Tibial artery (tissue), 4 donors: ENCODE measurements at regions not wholly inside any gene's neighbourhood (a gene's known extent, or its start where the extent isn't known, plus 50 kb on each side); places are given as distances from the start of the nearest gene placed in this dataset.

Source experiments
- DNase-seq, 2 donors: peaks; one replicate each; pipeline ENCODE4 v3.0.0-alpha.2; 2019
- H3K27ac ChIP-seq, 2 donors: fragments of 200-600 bp; sonication (generic) in 1 of 2; 1 replicate in 1 of 2; 2 replicates in 1 of 2; pipeline ENCODE4 v1.5.1; 2018 to 2019; ENCODE audit warnings: mild to moderate bottlenecking in 1 of 2
- H3K27me3 ChIP-seq, 2 donors: fragments of 200-600 bp; sonication (generic) in 1 of 2; one replicate each; pipeline versions ENCODE4 v1.5.1 to v1.6.0; 2016 to 2019
- H3K36me3 ChIP-seq, 3 donors: fragments of 200-600 bp; sonication (generic) in 2 of 3; one replicate each; pipeline ENCODE4 v1.5.1; 2016 to 2019; ENCODE audit warnings: mild to moderate bottlenecking in 2 of 3
- H3K4me1 ChIP-seq, 4 donors: fragments of 200-600 bp; sonication (generic) in 2 of 4; 1 replicate in 3 of 4; 2 replicates in 1 of 4; pipeline ENCODE4 v1.5.1; 2016 to 2019
- H3K4me3 ChIP-seq, 2 donors: fragments of 200-600 bp; sonication (generic) in 1 of 2; 1 replicate in 1 of 2; 2 replicates in 1 of 2; pipeline ENCODE4 v1.5.1; 2018 to 2019; ENCODE audit warnings: mild to moderate bottlenecking in 2 of 2
- H3K9me3 ChIP-seq, 3 donors: fragments of 200-600 bp; sonication (generic) in 1 of 3; one replicate each; pipeline ENCODE4 v1.5.1; 2016 to 2019
- CTCF ChIP-seq, 2 experiments: fragments of 200-600 bp in 1 of 2; fragments of 450-650 bp in 1 of 2; IDR thresholded peaks; one replicate each; pipeline ENCODE4 v1.5.1; 2017 to 2019; ENCODE audit warnings: antibody characterized with exemption in 2 of 2, mild to moderate bottlenecking in 1 of 2, moderate library complexity in 1 of 2
- intact Hi-C: fragments of 100-400 bp; cut with DNase I; formaldehyde crosslinking; loops from one replicate; pipeline ENCODE4 v1.15.0; 2023; ENCODE audit warnings: low total_unique reads

- no peak overlapping the region for H3K27ac ChIP-seq
- TF ChIP-seq CTCF (IDR thresholded peaks at IDR 0.05): no peak
- intact Hi-C loops: no loop called here
- no peaks in the 10 kb centered on the region for H3K4me1 ChIP-seq
- no peaks in the 10 kb centered on the region for H3K27me3 ChIP-seq
- no peak for DNase-seq
- no peaks in the 10 kb centered on the region for H3K9me3 ChIP-seq
- H3K36me3 ChIP-seq: no peaks in the 10 kb centered on the region
- no peak overlapping the region for H3K4me3 ChIP-seq
Observed at GRCh38 chr13:40024204-40024966, 368.9 kb downstream of the COG6 start.

GRCh38 chr13:40024967-40025714 is 369.7 kb downstream of the COG6 start:
- Histone ChIP-seq H3K27ac (no peak overlapping the region), H3K9me3 (no peaks in the 10 kb centered on the region), H3K36me3 (no peaks in the 10 kb centered on the region), H3K27me3 (no peaks in the 10 kb centered on the region), H3K4me1 (no peaks in the 10 kb centered on the region), H3K4me3 (no peak overlapping the region)
- intact Hi-C loops: no loop called here
- TF ChIP-seq CTCF (IDR thresholded peaks at IDR 0.05): no peak
- DNase-seq: no peak

GRCh38 chr13:40026174-40026585 is 370.7 kb downstream of the COG6 start:
- no peak for TF ChIP-seq CTCF (IDR thresholded peaks at IDR 0.05)
- Histone ChIP-seq H3K36me3 (no peaks in the 10 kb centered on the region), H3K9me3 (no peaks in the 10 kb centered on the region), H3K27me3 (no peaks in the 10 kb centered on the region), H3K27ac (no peak overlapping the region), H3K4me3 (no peak overlapping the region), H3K4me1 (no peaks in the 10 kb centered on the region)
- intact Hi-C loops: no loop called here
- no peak for DNase-seq

- Histone ChIP-seq H3K27me3 (no peaks in the 10 kb centered on the region), H3K36me3 (no peaks in the 10 kb centered on the region), H3K4me3 (no peak overlapping the region), H3K4me1 (no peaks in the 10 kb centered on the region), H3K9me3 (no peaks in the 10 kb centered on the region), H3K27ac (no peak overlapping the region)
- DNase-seq: no peak
- no peak for TF ChIP-seq CTCF (IDR thresholded peaks at IDR 0.05)
- intact Hi-C loops: no loop called here
Observed at GRCh38 chr13:40026741-40027140, 371.3 kb downstream of the COG6 start.

GRCh38 chr13:40028446-40028845 is 373.0 kb downstream of the COG6 start:
- H3K4me1 ChIP-seq: no peaks in the 10 kb centered on the region
- TF ChIP-seq CTCF (IDR thresholded peaks at IDR 0.05): no peak
- intact Hi-C loops: no loop called here

More at GRCh38 chr13:40028446-40028845, 373.0 kb downstream of the COG6 start:
- Histone ChIP-seq H3K36me3 (no peaks in the 10 kb centered on the region), H3K27me3 (no peaks in the 10 kb centered on the region), H3K27ac (no peak overlapping the region), H3K9me3 (no peaks in the 10 kb centered on the region), H3K4me3 (no peak overlapping the region)
- DNase-seq: no peak
